OCI-LY7 (cell line): ENCODE measurements at regions not wholly inside any gene's neighbourhood (a gene's known extent, or its start where the extent isn't known, plus 50 kb on each side); places are given as distances from the start of the nearest gene placed in this dataset.

Experiments used
- BruUV-seq: library from RNA; stranded (reverse); fragments of 400-500 nt; replicated peaks from 2 replicates; lab custom pipeline; 2021; lab: Mats Ljungman, UMichigan
- CTCF ChIA-PET: fragments of 300-600 bp; sonication (Branson Sonifier 250); formaldehyde crosslinking; loops from one replicate; lab custom pipeline; 2022; ENCODE audit warnings: antibody characterized with exemption; ENCODE audit not compliant: unreplicated experiment; lab: Charles Lee
- POLR2A ChIA-PET: fragments of 300-600 bp; sonication (Branson Sonifier 250); formaldehyde crosslinking; loops from one replicate; lab custom pipeline; 2022; ENCODE audit warnings: antibody characterized with exemption; lab: Charles Lee
- DNase-seq: peaks from one replicate; pipeline ENCODE4 v3.0.0-alpha.2; 2015; ENCODE audit warnings: low spot score
- H2AFZ ChIP-seq: fragments of 200-600 bp; sonication (generic), shearing (Covaris generic); 2 replicates; pipeline ENCODE4 v1.6.1; 2014; ENCODE audit warnings: mild to moderate bottlenecking, antibody characterized with exemption, low read length, moderate library complexity
- H3K27ac ChIP-seq: fragments of 200-600 bp; sonication (generic); 2 replicates; pipeline ENCODE4 v1.5.1; 2014; ENCODE audit warnings: mixed run types, low read depth, mild to moderate bottlenecking, moderate library complexity, low read length, inconsistent platforms; ENCODE audit not compliant: poor library complexity, severe bottlenecking
- H3K36me3 ChIP-seq: fragments of 200-600 bp; sonication (generic); 2 replicates; pipeline ENCODE4 v1.6.1; 2014; ENCODE audit warnings: mild to moderate bottlenecking, antibody characterized with exemption, low read length, moderate library complexity, mixed read lengths; ENCODE audit not compliant: insufficient read depth
- H3K4me1 ChIP-seq: fragments of 200-600 bp; sonication (generic); 2 replicates; pipeline ENCODE4 v1.5.1; 2014; ENCODE audit warnings: mild to moderate bottlenecking, low read length; ENCODE audit not compliant: insufficient read depth, poor library complexity, severe bottlenecking
- H3K4me2 ChIP-seq: fragments of 200-600 bp; sonication (generic); 2 replicates; pipeline ENCODE4 v1.6.1; 2014; ENCODE audit warnings: mild to moderate bottlenecking, low read length
- H3K4me3 ChIP-seq: fragments of 200-600 bp; sonication (generic); 2 replicates; pipeline ENCODE4 v1.5.1; 2014; ENCODE audit warnings: mild to moderate bottlenecking, low read depth, low read length; ENCODE audit not compliant: poor library complexity, severe bottlenecking
- H3K79me2 ChIP-seq: fragments of 200-600 bp; sonication (generic); 2 replicates; pipeline ENCODE4 v1.6.1; 2016; ENCODE audit warnings: low read depth, mild to moderate bottlenecking, low read length, moderate library complexity, mixed read lengths; ENCODE audit not compliant: insufficient read depth
- H3K9me2 ChIP-seq: fragments of 200-600 bp; sonication (generic); 2 replicates; pipeline ENCODE4 v1.6.1; 2016; ENCODE audit warnings: mild to moderate bottlenecking, low read length, mixed read lengths; ENCODE audit not compliant: insufficient read depth
- H3K9me3 ChIP-seq: fragments of 200-600 bp; sonication (generic); 2 replicates; pipeline ENCODE4 v1.6.1; 2014; ENCODE audit warnings: mild to moderate bottlenecking, mixed run types, low read length, mixed read lengths
- H4K20me1 ChIP-seq: fragments of 200-600 bp; sonication (generic); 2 replicates; pipeline ENCODE4 v1.6.1; 2014; ENCODE audit warnings: mild to moderate bottlenecking, antibody characterized with exemption, low read length, moderate library complexity, mixed read lengths; ENCODE audit not compliant: insufficient read depth
- EZH2phosphoT487 ChIP-seq: fragments of 200-600 bp; sonication (generic); IDR thresholded peaks from 2 replicates; pipeline ENCODE4 v1.6.1; 2018; ENCODE audit warnings: low read depth, borderline replicate concordance, mild to moderate bottlenecking, mixed run types, antibody characterized with exemption, low read length, moderate library complexity, mixed read lengths
- intact Hi-C: fragments of 100-400 bp; cut with micrococcal nuclease; formaldehyde crosslinking; loops from one replicate; pipeline ENCODE4 v1.10.0; 2022; ENCODE audit not compliant: unreplicated experiment
- TF ChIP-seq, protein P1 (sequence below): fragments of 200-600 bp; sonication (generic); conservative IDR thresholded peaks from 2 replicates; pipeline ENCODE4 v1.5.1; 2014; ENCODE audit warnings: mild to moderate bottlenecking, antibody characterized with exemption, low read length, moderate library complexity, mixed read lengths

DNA sequence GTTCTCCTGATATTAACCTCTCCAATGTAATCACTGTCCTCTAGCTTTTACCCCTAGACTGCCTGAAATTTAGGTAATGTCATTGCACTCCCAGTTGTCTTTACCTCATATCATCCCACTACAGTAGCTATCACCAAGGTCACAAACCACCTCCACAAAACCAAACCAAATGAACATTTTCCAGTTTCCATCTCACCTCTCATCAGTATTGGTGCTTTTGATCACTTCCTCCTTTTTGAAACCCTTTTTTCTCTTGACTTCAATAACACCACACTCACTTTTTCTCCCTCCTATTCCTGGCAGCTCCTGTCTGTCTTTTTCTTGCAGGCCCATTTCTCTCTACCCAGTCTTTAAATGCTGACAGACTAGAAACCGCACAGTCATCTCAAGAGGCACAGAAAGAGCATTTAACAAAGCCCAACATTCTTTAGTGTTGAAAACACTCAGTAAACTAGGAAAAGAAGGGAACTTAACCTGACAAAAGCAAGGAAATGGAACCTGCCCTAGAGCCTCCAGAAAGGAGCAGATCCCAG lies 95.9 kb upstream of the SIX2 start:
- H3K4me2 ChIP-seq = no peak overlapping the region
- DNase-seq = no peak
- no peaks in the 10 kb centered on the region for H3K9me2 ChIP-seq
- H3K4me3 ChIP-seq = no peak overlapping the region
- peak overlapping the region; percentile 49; the same call in 1 of the 2 replicates for H2AFZ ChIP-seq
- ChIA-PET POLR2A (interaction anchor here (1.0 to 1.3 kb wide), 2 partner anchors 10 to 15 kb away, joined by 3 to 5 read pairs; no protein-coding TSS in a partner anchor), CTCF (no interaction called here)
- no peaks in the 10 kb centered on the region for H4K20me1 ChIP-seq
- H3K9me3 ChIP-seq = no peaks in the 10 kb centered on the region; the same call in 1 of the 2 replicates
- TF ChIP-seq, protein P1, sequence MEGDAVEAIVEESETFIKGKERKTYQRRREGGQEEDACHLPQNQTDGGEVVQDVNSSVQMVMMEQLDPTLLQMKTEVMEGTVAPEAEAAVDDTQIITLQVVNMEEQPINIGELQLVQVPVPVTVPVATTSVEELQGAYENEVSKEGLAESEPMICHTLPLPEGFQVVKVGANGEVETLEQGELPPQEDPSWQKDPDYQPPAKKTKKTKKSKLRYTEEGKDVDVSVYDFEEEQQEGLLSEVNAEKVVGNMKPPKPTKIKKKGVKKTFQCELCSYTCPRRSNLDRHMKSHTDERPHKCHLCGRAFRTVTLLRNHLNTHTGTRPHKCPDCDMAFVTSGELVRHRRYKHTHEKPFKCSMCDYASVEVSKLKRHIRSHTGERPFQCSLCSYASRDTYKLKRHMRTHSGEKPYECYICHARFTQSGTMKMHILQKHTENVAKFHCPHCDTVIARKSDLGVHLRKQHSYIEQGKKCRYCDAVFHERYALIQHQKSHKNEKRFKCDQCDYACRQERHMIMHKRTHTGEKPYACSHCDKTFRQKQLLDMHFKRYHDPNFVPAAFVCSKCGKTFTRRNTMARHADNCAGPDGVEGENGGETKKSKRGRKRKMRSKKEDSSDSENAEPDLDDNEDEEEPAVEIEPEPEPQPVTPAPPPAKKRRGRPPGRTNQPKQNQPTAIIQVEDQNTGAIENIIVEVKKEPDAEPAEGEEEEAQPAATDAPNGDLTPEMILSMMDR = no peak
- TF ChIP-seq EZH2phosphoT487 = no peak
- no peak overlapping the region for H3K27ac ChIP-seq
- intact Hi-C loops = no loop called here
- no peaks in the 10 kb centered on the region for H3K79me2 ChIP-seq
- peaks cover 4% of the 10 kb centered on the region for H3K4me1 ChIP-seq
- BruUV-seq = no TSS peak
- H3K36me3 ChIP-seq = no peaks in the 10 kb centered on the region

DNA sequence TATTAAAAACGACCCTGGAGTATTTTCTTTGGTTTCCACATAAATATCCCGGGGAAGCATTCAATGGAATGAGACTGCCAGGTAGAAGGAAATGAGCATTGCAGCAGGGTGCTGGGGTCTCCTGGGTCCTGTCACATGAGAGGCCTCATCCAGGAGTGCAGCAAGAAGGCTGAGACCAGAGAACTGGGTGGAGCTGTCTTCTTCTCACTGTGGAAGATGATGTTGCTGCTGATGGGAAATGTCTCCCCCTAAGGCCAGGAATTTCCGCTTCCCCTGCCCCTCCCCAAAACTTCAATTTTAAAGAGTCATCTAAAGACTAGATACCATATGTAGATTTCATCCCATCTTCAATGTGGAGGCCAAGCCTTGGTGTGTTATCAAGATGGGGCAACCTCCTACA lies 95.2 kb upstream of the SIX2 start:
- no peaks in the 10 kb centered on the region for H4K20me1 ChIP-seq
- POLR2A ChIA-PET = interaction anchor here (1.3 kb wide), 1 partner anchor 10 kb away, joined by 5 read pairs; no protein-coding TSS in a partner anchor
- DNase-seq = no peak
- no peaks in the 10 kb centered on the region; the same call in 1 of the 2 replicates for H3K9me3 ChIP-seq
- H3K27ac ChIP-seq = no peak overlapping the region
- no TSS peak for BruUV-seq
- 0 out of 2 replicates have a peak overlapping the region, but pooled peaks have one; percentile 49 for H2AFZ ChIP-seq
- H3K4me3 ChIP-seq = no peak overlapping the region
- peaks cover 4% of the 10 kb centered on the region for H3K4me1 ChIP-seq
- CTCF ChIA-PET = no interaction called here
- no peak for TF ChIP-seq EZH2phosphoT487
- TF ChIP-seq, protein P1 = no peak
- no peak overlapping the region for H3K4me2 ChIP-seq
- no peaks in the 10 kb centered on the region for H3K36me3 ChIP-seq
- no peaks in the 10 kb centered on the region for H3K9me2 ChIP-seq
- H3K79me2 ChIP-seq = no peaks in the 10 kb centered on the region
- intact Hi-C loops = no loop called here
